Activated naive CD8-positive, alpha-beta T cell treated with anti-CD3 and anti-CD28 coated beads, Interleukin-2, amount 50 U/mL, for 24 hours (primary cell): ENCODE measurements at regions not wholly inside any gene's neighbourhood (a gene's known extent, or its start where the extent isn't known, plus 50 kb on each side); places are given as distances from the start of the nearest gene placed in this dataset.
A peak's percentile ranks its signal among the peaks of the same experiment; 100 is the strongest.
"Not testable (repeated sequence)": the region's sequence is repeated elsewhere in the genome, so short reads cannot be mapped to it uniquely, and the experiment has no call there.

Experiments
- ATAC-seq: fragments of 150-1000 bp; cut with Tn5 transposase; one replicate; pipeline ENCODE4 v1.10.0; 2021
- DNase-seq: peaks from one replicate; pipeline ENCODE4 v3.0.0; 2021
- H3K27ac Mint-ChIP-seq: one replicate; pipeline ENCODE4 v1.8.0; 2021; ENCODE audit warnings: mild to moderate bottlenecking, mixed read lengths
- H3K27me3 Mint-ChIP-seq: one replicate; pipeline ENCODE4 v1.8.0; 2021; ENCODE audit warnings: mixed read lengths
- H3K36me3 Mint-ChIP-seq: one replicate; pipeline ENCODE4 v1.8.0; 2021; ENCODE audit warnings: low read depth, mixed read lengths
- H3K4me1 Mint-ChIP-seq: one replicate; pipeline ENCODE4 v1.8.0; 2021; ENCODE audit warnings: mixed read lengths
- H3K4me3 Mint-ChIP-seq: one replicate; pipeline ENCODE4 v1.8.0; 2021; ENCODE audit warnings: mild to moderate bottlenecking, moderate library complexity, mixed read lengths
- H3K9me3 Mint-ChIP-seq: one replicate; pipeline ENCODE4 v1.8.0; 2021; ENCODE audit warnings: mixed read lengths

- Mint-ChIP-seq H3K4me1 (no peaks in the 10 kb centered on the region), H3K36me3 (no peaks in the 10 kb centered on the region)
Measured at GRCh38 chr5:15124461-15124860, 252.9 kb upstream of the ANKH start.

GRCh38 chr5:15117688-15118087 lies 246.1 kb upstream of the ANKH start:
- no peak for DNase-seq
- Mint-ChIP-seq H3K27ac (no peak overlapping the region), H3K4me1 (no peaks in the 10 kb centered on the region), H3K4me3 (no peak overlapping the region), H3K36me3 (no peaks in the 10 kb centered on the region), H3K9me3 (peaks cover 18% of the 10 kb centered on the region), H3K27me3 (peaks cover 2% of the 10 kb centered on the region)
- no peak for ATAC-seq

More at GRCh38 chr5:15124461-15124860, 252.9 kb upstream of the ANKH start:
- DNase-seq = no peak
- H3K4me3 Mint-ChIP-seq = no peak overlapping the region
- H3K27ac Mint-ChIP-seq = no peak overlapping the region
- H3K9me3 Mint-ChIP-seq = peaks cover 23% of the 10 kb centered on the region
- no peak for ATAC-seq
- no peaks in the 10 kb centered on the region for H3K27me3 Mint-ChIP-seq

- ATAC-seq (no peak), DNase-seq (no peak)
- peaks cover 16% of the 10 kb centered on the region for H3K9me3 Mint-ChIP-seq
- H3K4me1 Mint-ChIP-seq = no peaks in the 10 kb centered on the region
- H3K27ac Mint-ChIP-seq = no peak overlapping the region
- H3K4me3 Mint-ChIP-seq = no peak overlapping the region
- H3K27me3 Mint-ChIP-seq = peaks cover 2% of the 10 kb centered on the region
- H3K36me3 Mint-ChIP-seq = no peaks in the 10 kb centered on the region
Measured at GRCh38 chr5:15116996-15117395, 245.4 kb upstream of the ANKH start.

GRCh38 chr5:15106530-15107283 lies 235.1 kb upstream of the ANKH start:
- no peaks in the 10 kb centered on the region for H3K4me1 Mint-ChIP-seq
- no peaks in the 10 kb centered on the region for H3K27me3 Mint-ChIP-seq
- H3K36me3 Mint-ChIP-seq = no peaks in the 10 kb centered on the region
- H3K4me3 Mint-ChIP-seq = no peak overlapping the region
- no peaks in the 10 kb centered on the region for H3K9me3 Mint-ChIP-seq
- DNase-seq (no peak), ATAC-seq (no peak)
- no peak overlapping the region for H3K27ac Mint-ChIP-seq

GRCh38 chr5:15105799-15106393 lies 234.3 kb upstream of the ANKH start:
- ATAC-seq = no peak
- Mint-ChIP-seq H3K4me1 (no peaks in the 10 kb centered on the region), H3K36me3 (no peaks in the 10 kb centered on the region), H3K27me3 (no peaks in the 10 kb centered on the region), H3K9me3 (no peaks in the 10 kb centered on the region), H3K27ac (no peak overlapping the region), H3K4me3 (no peak overlapping the region)
- DNase-seq = peak; percentile 16

DNA sequence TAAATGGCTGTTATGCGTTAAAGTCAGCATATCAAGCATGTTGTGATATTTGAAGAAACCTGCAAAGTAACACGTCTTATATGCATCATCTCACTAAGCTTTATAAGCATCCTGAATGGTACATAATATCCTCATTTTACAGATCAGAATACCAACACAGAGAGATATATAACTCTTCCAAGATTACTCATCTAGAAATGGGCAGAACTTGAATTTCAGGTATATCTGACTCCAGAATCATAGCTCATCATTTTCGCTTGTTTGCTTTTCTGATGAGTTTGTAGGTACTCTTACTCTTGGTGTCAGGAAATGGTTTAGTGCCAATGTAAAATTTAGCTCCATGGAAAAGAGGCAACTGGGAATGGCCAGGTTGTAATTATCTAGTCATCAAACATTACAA lies 232.3 kb upstream of the ANKH start:
- H3K27me3 Mint-ChIP-seq = no peaks in the 10 kb centered on the region

GRCh38 chr5:15103130-15103529 lies 231.6 kb upstream of the ANKH start:
- H3K27ac Mint-ChIP-seq = no peak overlapping the region
- ATAC-seq (no peak), DNase-seq (no peak)
- no peaks in the 10 kb centered on the region for H3K4me1 Mint-ChIP-seq
- no peaks in the 10 kb centered on the region for H3K27me3 Mint-ChIP-seq
- H3K36me3 Mint-ChIP-seq = no peaks in the 10 kb centered on the region
- no peaks in the 10 kb centered on the region for H3K9me3 Mint-ChIP-seq
- no peak overlapping the region for H3K4me3 Mint-ChIP-seq

More for the DNA sequence above, 232.3 kb upstream of the ANKH start:
- ATAC-seq = no peak
- DNase-seq = no peak
- H3K27ac Mint-ChIP-seq = no peak overlapping the region
- no peaks in the 10 kb centered on the region for H3K9me3 Mint-ChIP-seq
- H3K4me1 Mint-ChIP-seq = no peaks in the 10 kb centered on the region
- H3K36me3 Mint-ChIP-seq = no peaks in the 10 kb centered on the region
- H3K4me3 Mint-ChIP-seq = no peak overlapping the region

DNA sequence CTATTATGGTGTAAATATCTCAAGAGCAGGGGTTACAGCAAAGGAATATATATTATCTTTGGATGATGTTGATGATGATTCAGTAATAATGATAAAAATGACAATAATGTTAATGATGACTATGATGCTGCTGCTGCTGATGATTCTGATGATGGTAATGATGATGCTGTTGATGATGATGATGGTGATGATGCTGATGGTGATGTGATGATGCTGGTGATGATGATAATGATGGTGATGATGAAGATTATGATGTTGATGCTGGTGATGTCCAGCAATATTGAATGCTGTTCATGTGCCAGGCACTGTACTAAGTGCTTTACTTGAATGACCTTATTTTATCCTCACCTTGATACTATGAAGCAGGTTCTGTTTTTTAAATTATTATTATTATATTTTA lies 226.0 kb upstream of the ANKH start:
- H3K27ac Mint-ChIP-seq = no peak overlapping the region

DNA sequence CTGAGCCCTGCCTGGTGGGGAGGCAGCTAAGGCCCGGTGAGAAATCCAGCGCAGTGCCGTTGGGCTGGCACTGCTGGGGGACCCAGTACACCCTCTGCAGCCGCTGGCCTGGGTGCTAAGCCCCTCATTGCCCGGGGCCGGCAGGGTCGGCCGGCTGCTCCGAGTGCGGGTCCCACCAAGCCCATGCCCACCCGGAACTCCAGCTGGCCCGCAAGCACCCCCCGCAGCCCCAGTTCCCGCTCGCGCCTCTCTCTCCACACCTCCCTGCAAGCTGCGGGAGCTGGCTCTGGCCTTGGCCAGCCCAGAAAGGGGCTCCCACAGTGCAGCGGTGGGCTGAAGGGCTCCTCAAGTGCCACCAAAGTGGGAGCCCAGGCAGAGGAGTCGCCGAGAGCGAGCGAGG lies 225.1 kb upstream of the ANKH start:
- H3K27ac Mint-ChIP-seq, ATAC-seq, H3K27me3 Mint-ChIP-seq, H3K36me3 Mint-ChIP-seq, DNase-seq, H3K4me1 Mint-ChIP-seq, H3K9me3 Mint-ChIP-seq, H3K4me3 Mint-ChIP-seq: not testable (repeated sequence)

More for the DNA sequence above, 226.0 kb upstream of the ANKH start:
- H3K36me3 Mint-ChIP-seq = no peaks in the 10 kb centered on the region
- no peak overlapping the region for H3K4me3 Mint-ChIP-seq
- ATAC-seq (no peak), DNase-seq (no peak)
- no peaks in the 10 kb centered on the region for H3K27me3 Mint-ChIP-seq
- H3K9me3 Mint-ChIP-seq = no peaks in the 10 kb centered on the region
- no peaks in the 10 kb centered on the region for H3K4me1 Mint-ChIP-seq

DNA sequence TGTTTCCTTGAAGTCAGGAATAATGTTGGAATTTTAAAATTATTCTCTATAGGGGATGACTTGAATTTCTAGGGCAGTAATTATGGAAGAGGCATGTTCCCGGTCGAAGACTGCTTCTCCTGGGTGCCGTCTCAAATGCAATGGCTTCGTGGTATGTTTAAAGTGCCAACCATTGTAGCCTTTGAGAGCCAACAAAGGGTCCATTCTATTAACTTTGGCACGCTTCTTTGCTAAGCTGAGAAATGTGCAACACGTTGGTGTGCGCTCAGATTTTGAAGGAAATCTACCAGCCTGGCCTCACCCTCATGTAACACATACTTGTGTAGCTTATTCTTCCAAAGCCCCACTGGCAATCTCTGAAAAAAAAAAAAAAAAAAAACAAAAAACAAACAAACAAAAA lies 221.2 kb upstream of the ANKH start:
- no peaks in the 10 kb centered on the region for H3K36me3 Mint-ChIP-seq
- H3K9me3 Mint-ChIP-seq = peaks cover 4% of the 10 kb centered on the region
- no peaks in the 10 kb centered on the region for H3K27me3 Mint-ChIP-seq
- no peaks in the 10 kb centered on the region for H3K4me1 Mint-ChIP-seq
- no peak overlapping the region for H3K27ac Mint-ChIP-seq
- H3K4me3 Mint-ChIP-seq = no peak overlapping the region
- no peak for ATAC-seq
- no peak for DNase-seq

DNA sequence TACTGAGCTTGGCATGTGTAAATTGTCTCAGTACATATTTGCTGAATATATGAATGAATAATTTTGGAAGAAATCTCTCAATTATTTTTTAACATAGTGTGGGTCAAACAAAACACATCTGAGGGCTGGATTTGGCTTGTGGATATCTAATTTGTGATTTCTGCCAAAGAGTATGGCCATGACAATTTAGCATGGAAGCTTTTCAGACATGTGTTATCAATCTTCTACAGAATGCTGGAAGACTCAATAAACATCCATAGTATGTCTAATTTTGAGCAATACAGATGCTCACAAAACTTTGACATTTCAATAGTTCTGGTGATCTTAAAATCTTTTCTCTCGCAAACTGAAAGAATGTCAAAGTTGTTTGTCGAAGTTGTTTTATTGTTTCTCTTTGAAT lies 214.1 kb upstream of the ANKH start:
- H3K36me3 Mint-ChIP-seq = no peaks in the 10 kb centered on the region
- H3K4me3 Mint-ChIP-seq = no peak overlapping the region
- H3K9me3 Mint-ChIP-seq = peaks cover 4% of the 10 kb centered on the region

DNA sequence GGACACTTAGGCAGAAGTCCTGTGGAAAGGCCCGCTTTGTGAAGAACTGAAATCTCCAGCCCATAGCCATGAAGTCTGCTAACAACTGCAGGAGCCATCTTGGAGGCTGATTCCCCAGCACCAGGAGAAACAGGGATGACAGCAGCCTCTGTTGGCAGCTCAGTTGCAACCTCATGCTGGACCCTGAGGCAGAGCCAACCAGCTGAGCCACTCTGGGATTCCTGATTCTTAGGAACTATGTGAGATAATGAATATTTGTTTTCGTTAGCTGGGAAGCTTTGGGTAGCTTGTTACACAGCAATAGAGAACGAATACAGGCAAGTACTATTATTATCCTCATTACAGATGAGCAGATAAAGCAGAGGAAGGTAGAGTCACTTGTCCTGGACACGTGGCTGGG lies 210.5 kb upstream of the ANKH start:
- no peaks in the 10 kb centered on the region for H3K4me1 Mint-ChIP-seq
- H3K27ac Mint-ChIP-seq = no peak overlapping the region
- no peaks in the 10 kb centered on the region for H3K27me3 Mint-ChIP-seq
- ATAC-seq (no peak), DNase-seq (no peak)
- H3K4me3 Mint-ChIP-seq = no peak overlapping the region
- H3K9me3 Mint-ChIP-seq = no peaks in the 10 kb centered on the region
- H3K36me3 Mint-ChIP-seq = no peaks in the 10 kb centered on the region

More for the DNA sequence above, 214.1 kb upstream of the ANKH start:
- no peak for DNase-seq
- ATAC-seq = no peak
- Mint-ChIP-seq H3K4me1 (no peaks in the 10 kb centered on the region), H3K27ac (no peak overlapping the region), H3K27me3 (no peaks in the 10 kb centered on the region)

DNA sequence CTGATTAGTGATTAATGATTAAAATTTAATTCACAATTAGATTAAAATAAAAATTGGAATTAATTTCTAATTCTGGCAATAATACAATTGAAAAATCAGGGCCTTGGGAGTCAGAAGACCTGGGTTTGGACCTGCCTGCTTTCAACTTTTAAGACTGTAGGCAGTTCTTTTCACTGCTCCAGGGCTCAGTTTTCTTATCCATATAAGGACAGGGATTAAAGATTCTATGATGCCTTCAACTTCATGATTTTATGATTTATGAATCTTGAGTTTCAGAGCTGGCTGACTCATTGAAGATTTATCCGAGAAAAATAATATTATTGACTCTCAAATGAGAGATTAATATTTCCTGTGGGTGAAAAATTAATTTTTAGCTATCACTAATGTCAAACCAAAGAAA lies 208.6 kb upstream of the ANKH start:
- Mint-ChIP-seq H3K4me3 (no peak overlapping the region), H3K27ac (no peak overlapping the region), H3K9me3 (no peaks in the 10 kb centered on the region), H3K36me3 (no peaks in the 10 kb centered on the region), H3K27me3 (no peaks in the 10 kb centered on the region), H3K4me1 (no peaks in the 10 kb centered on the region)
- ATAC-seq = no peak
- DNase-seq = no peak

GRCh38 chr5:15079566-15079965 lies 208.0 kb upstream of the ANKH start:
- Mint-ChIP-seq H3K4me3 (no peak overlapping the region), H3K9me3 (no peaks in the 10 kb centered on the region), H3K27me3 (no peaks in the 10 kb centered on the region), H3K4me1 (no peaks in the 10 kb centered on the region), H3K36me3 (no peaks in the 10 kb centered on the region), H3K27ac (no peak overlapping the region)
- ATAC-seq = no peak
- no peak for DNase-seq

DNA sequence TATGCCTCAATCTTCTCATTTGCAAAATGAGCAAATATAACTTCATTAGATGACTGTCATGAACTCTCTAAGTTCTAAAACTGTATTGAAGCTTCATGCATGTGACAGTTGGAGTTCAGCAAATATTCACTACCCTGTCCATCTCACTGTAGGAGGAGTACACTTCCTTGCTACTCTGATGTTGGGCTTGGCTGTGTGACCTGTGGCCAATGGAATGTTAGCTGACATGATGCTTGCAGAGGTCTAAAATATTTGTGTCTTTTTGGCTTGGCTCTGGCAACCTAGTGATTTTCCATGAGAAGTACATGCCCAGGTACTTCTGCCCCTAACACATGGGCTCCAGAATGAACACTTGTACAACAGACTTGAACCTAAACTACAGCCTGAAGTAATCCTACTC lies 203.1 kb upstream of the ANKH start:
- Mint-ChIP-seq H3K4me3 (no peak overlapping the region), H3K4me1 (no peaks in the 10 kb centered on the region), H3K27me3 (no peaks in the 10 kb centered on the region), H3K9me3 (no peaks in the 10 kb centered on the region), H3K36me3 (no peaks in the 10 kb centered on the region), H3K27ac (no peak overlapping the region)
- no peak for DNase-seq
- no peak for ATAC-seq
